ENCODE measurements at regions not wholly inside any gene's neighbourhood (a gene's known extent, or its start where the extent isn't known, plus 50 kb on each side); places are given as distances from the start of the nearest gene placed in this dataset.

GRCh38 chr13:30821421-30821820 is 84.7 kb upstream of the MEDAG start:
- no peak for FAIRE-seq
- CTCF ChIA-PET: no interaction called here
- TF ChIP-seq ZC3H11A (IDR thresholded peaks at IDR 0.05) (no peak), NFE2L2 (conservative IDR thresholded peaks at IDR 0.05; ENCODE audit: low read length) (no peak), JUN (IDR thresholded peaks at IDR 0.05) (no peak), RFX5 (IDR thresholded peaks at IDR 0.05) (no peak), ZNF302 (CRISPR knock-in tag; IDR thresholded peaks at IDR 0.05) (no peak), USF2 (IDR thresholded peaks at IDR 0.05) (no peak), ELK1 (IDR thresholded peaks at IDR 0.05; ENCODE audit: low read depth, low read length) (no peak), GATA3 (IDR thresholded peaks at IDR 0.05; ENCODE audit: borderline replicate concordance) (no peak), MAZ (IDR thresholded peaks at IDR 0.05; ENCODE audit: borderline replicate concordance, low read depth, low read length) (no peak), RCOR1 (IDR thresholded peaks at IDR 0.05; ENCODE audit: low read depth, low read length) (no peak), NPAS2 (CRISPR knock-in tag; IDR thresholded peaks at IDR 0.05; ENCODE audit: borderline replicate concordance) (no peak), SMC3 (IDR thresholded peaks at IDR 0.05) (no peak), CBX2 (IDR thresholded peaks at IDR 0.05; ENCODE audit: borderline replicate concordance, low read depth) (no peak), ATOH8 (CRISPR knock-in tag; IDR thresholded peaks at IDR 0.05; ENCODE audit: low read depth) (no peak)

GRCh38 chr13:30824651-30825050 is 81.4 kb upstream of the MEDAG start:
- Histone ChIP-seq H3K4me3 (no peak overlapping the region), H3K27ac (no peak overlapping the region), H3K9me3 (no peaks in the 10 kb centered on the region), H3K4me2 (no peak overlapping the region), H3K4me1 (peaks cover 10% of the 10 kb centered on the region)
- ATAC-seq (no peak), FAIRE-seq (no peak), DNase-seq (ENCODE audit: low read depth in 1 of 2, low spot score in 1 of 2) (no peak)
- ChIA-PET POLR2A (no interaction called here), CTCF (interaction anchor here (1.4 kb wide), 1 partner anchor 41 kb away, joined by 3 read pairs; no protein-coding TSS in a partner anchor)
- TF ChIP-seq HOXB5 (CRISPR knock-in tag; IDR thresholded peaks at IDR 0.05) (no peak), ZNF302 (CRISPR knock-in tag; IDR thresholded peaks at IDR 0.05) (no peak), TP53 (CRISPR knock-in tag; IDR thresholded peaks at IDR 0.05) (no peak), BCL3 (IDR thresholded peaks at IDR 0.05) (no peak), GATA3 (IDR thresholded peaks at IDR 0.05; ENCODE audit: borderline replicate concordance) (no peak), FOSB (CRISPR knock-in tag; IDR thresholded peaks at IDR 0.05) (no peak), MAX (IDR thresholded peaks at IDR 0.05) (no peak)
- WGBS (ENCODE audit: missing lambda C conversion rate): 47% methylated on average over 10 of the region's 10 CpGs

More at GRCh38 chr13:30821421-30821820, 84.7 kb upstream of the MEDAG start:
- POLR2A ChIA-PET: no interaction called here
- Histone ChIP-seq H3K4me3 (no peak overlapping the region), H3K4me2 (no peak overlapping the region), H3K9me3 (no peaks in the 10 kb centered on the region), H3K4me1 (peaks cover 8% of the 10 kb centered on the region; the same call in 2 of the 3 replicates), H3K27ac (no peak overlapping the region)
- DNase-seq (ENCODE audit: low read depth in 1 of 2, low spot score in 1 of 2) (no peak), ATAC-seq (no peak)
- 79% methylated on average over 2 of the region's 2 CpGs for WGBS (ENCODE audit: missing lambda C conversion rate)

- DNase-seq (ENCODE audit: low read depth in 1 of 2, low spot score in 1 of 2): no peak
- Histone ChIP-seq H3K4me2 (no peak overlapping the region), H3K4me3 (no peak overlapping the region), H3K4me1 (peaks cover 17% of the 10 kb centered on the region), H3K27ac (no peak overlapping the region), H3K9me3 (no peaks in the 10 kb centered on the region)
- ATAC-seq: no peak
- POLR2A ChIA-PET: no interaction called here
- 92% methylated on average over 15 of the region's 15 CpGs for WGBS (ENCODE audit: missing lambda C conversion rate)
- CTCF ChIA-PET: interaction anchor here (0.6 kb wide), 1 partner anchor 19 kb away, joined by 3 read pairs; no protein-coding TSS in a partner anchor
- no peak for FAIRE-seq
- no peak for TF ChIP-seq FOSB (CRISPR knock-in tag; IDR thresholded peaks at IDR 0.05)
- TF ChIP-seq RAD21 (conservative IDR thresholded peaks at IDR 0.05 in 1 of 2, IDR thresholded peaks at IDR 0.05 in 1 of 2): no peak
- TF ChIP-seq CHD2 (IDR thresholded peaks at IDR 0.05; ENCODE audit: low read length, partially characterized antibody): no peak
- no peak for TF ChIP-seq BCL3 (IDR thresholded peaks at IDR 0.05)
- no peak for TF ChIP-seq GATA3 (IDR thresholded peaks at IDR 0.05; ENCODE audit: borderline replicate concordance)
- no peak for TF ChIP-seq HMGXB4 (CRISPR knock-in tag; IDR thresholded peaks at IDR 0.05; ENCODE audit: borderline replicate concordance)
- no peak for TF ChIP-seq RARB (CRISPR knock-in tag; IDR thresholded peaks at IDR 0.05)
- no peak for TF ChIP-seq NPAS2 (CRISPR knock-in tag; IDR thresholded peaks at IDR 0.05; ENCODE audit: borderline replicate concordance)
- TF ChIP-seq KDM5A (IDR thresholded peaks at IDR 0.05): no peak
- TF ChIP-seq RNF2 (IDR thresholded peaks at IDR 0.05; ENCODE audit: borderline replicate concordance, low read depth): no peak
- TF ChIP-seq ZSCAN20 (CRISPR knock-in tag; IDR thresholded peaks at IDR 0.05): no peak
Observed at GRCh38 chr13:30826911-30827577, 79.0 kb upstream of the MEDAG start.

Measured in A549 (cell line).